IPS-20b (cell line): ENCODE measurements at regions not wholly inside any gene's neighbourhood (a gene's known extent, or its start where the extent isn't known, plus 50 kb on each side); places are given as distances from the start of the nearest gene placed in this dataset.

Experiments
- H3K27ac ChIP-seq: one replicate; pipeline ENCODE4 v1.5.1; 2013; ENCODE audit warnings: low read length
- H3K27me3 ChIP-seq: 2 replicates; pipeline ENCODE4 v1.6.1; 2013; ENCODE audit warnings: mild to moderate bottlenecking, low read length, inconsistent platforms; ENCODE audit not compliant: insufficient read depth
- H3K36me3 ChIP-seq: 2 replicates; pipeline ENCODE4 v1.6.1; 2013; ENCODE audit warnings: low read depth, mild to moderate bottlenecking, inconsistent platforms, low read length, moderate library complexity; ENCODE audit not compliant: insufficient read depth
- H3K4me1 ChIP-seq: 2 replicates; pipeline ENCODE4 v1.6.1; 2013; ENCODE audit warnings: mild to moderate bottlenecking, control low read depth, inconsistent platforms, low read length, moderate library complexity; ENCODE audit not compliant: insufficient read depth
- H3K4me3 ChIP-seq: 2 replicates; pipeline ENCODE4 v1.5.1; 2013; ENCODE audit warnings: mild to moderate bottlenecking, low read length, inconsistent platforms
- H3K9ac ChIP-seq: 2 replicates; pipeline ENCODE4 v1.6.1; 2013; ENCODE audit warnings: low read depth, mild to moderate bottlenecking, inconsistent platforms, low read length, moderate library complexity
- H3K9me3 ChIP-seq: 2 replicates; pipeline ENCODE4 v1.6.1; 2013; ENCODE audit warnings: mild to moderate bottlenecking, low read depth, low read length, inconsistent platforms; ENCODE audit not compliant: insufficient read depth

GRCh38 chr2:217269701-217270484 lies 410.0 kb upstream of the TNP1 start:
- Histone ChIP-seq H3K9ac (no peak overlapping the region), H3K4me1 (peaks cover 12% of the 10 kb centered on the region), H3K27ac (no peak overlapping the region), H3K36me3 (no peaks in the 10 kb centered on the region), H3K4me3 (no peak overlapping the region; the same call in 1 of the 2 replicates), H3K27me3 (peaks cover 100% of the 10 kb centered on the region), H3K9me3 (peaks cover 18% of the 10 kb centered on the region)

- Histone ChIP-seq H3K27me3 (peaks cover 98% of the 10 kb centered on the region), H3K27ac (no peak overlapping the region), H3K36me3 (no peaks in the 10 kb centered on the region), H3K4me1 (peaks cover 12% of the 10 kb centered on the region), H3K9ac (no peak overlapping the region), H3K9me3 (peaks cover 18% of the 10 kb centered on the region), H3K4me3 (no peak overlapping the region)
Observed at GRCh38 chr2:217268978-217269377, 409.1 kb upstream of the TNP1 start.

- no peak overlapping the region for H3K4me3 ChIP-seq
- peaks cover 18% of the 10 kb centered on the region for H3K9me3 ChIP-seq
- no peaks in the 10 kb centered on the region for H3K36me3 ChIP-seq
- H3K27me3 ChIP-seq: peaks cover 98% of the 10 kb centered on the region
- H3K4me1 ChIP-seq: peaks cover 12% of the 10 kb centered on the region
- H3K9ac ChIP-seq: no peak overlapping the region
- H3K27ac ChIP-seq: no peak overlapping the region
Observed at GRCh38 chr2:217267758-217268157, 407.9 kb upstream of the TNP1 start.

GRCh38 chr2:217263756-217264155 lies 403.9 kb upstream of the TNP1 start:
- H3K27me3 ChIP-seq: peaks cover 89% of the 10 kb centered on the region
- no peak overlapping the region for H3K4me3 ChIP-seq

GRCh38 chr2:217262911-217263310 lies 403.0 kb upstream of the TNP1 start:
- Histone ChIP-seq H3K4me3 (no peak overlapping the region), H3K4me1 (no peaks in the 10 kb centered on the region; the same call in 1 of the 2 replicates), H3K9me3 (peaks cover 13% of the 10 kb centered on the region), H3K27ac (no peak overlapping the region), H3K36me3 (no peaks in the 10 kb centered on the region), H3K9ac (no peak overlapping the region), H3K27me3 (peaks cover 87% of the 10 kb centered on the region)

More at GRCh38 chr2:217263756-217264155, 403.9 kb upstream of the TNP1 start:
- H3K36me3 ChIP-seq: no peaks in the 10 kb centered on the region
- H3K9me3 ChIP-seq: peaks cover 18% of the 10 kb centered on the region
- no peak overlapping the region for H3K27ac ChIP-seq
- H3K9ac ChIP-seq: no peak overlapping the region
- H3K4me1 ChIP-seq: no peaks in the 10 kb centered on the region

GRCh38 chr2:217261452-217261851 lies 401.6 kb upstream of the TNP1 start:
- no peaks in the 10 kb centered on the region for H3K9me3 ChIP-seq
- H3K27me3 ChIP-seq: peaks cover 79% of the 10 kb centered on the region
- no peak overlapping the region for H3K27ac ChIP-seq
- no peak overlapping the region for H3K9ac ChIP-seq
- H3K36me3 ChIP-seq: no peaks in the 10 kb centered on the region
- H3K4me3 ChIP-seq: no peak overlapping the region
- H3K4me1 ChIP-seq: no peaks in the 10 kb centered on the region; the same call in 1 of the 2 replicates

GRCh38 chr2:217260441-217261115 lies 400.7 kb upstream of the TNP1 start:
- H3K27me3 ChIP-seq: peaks cover 70% of the 10 kb centered on the region
- no peak overlapping the region for H3K4me3 ChIP-seq
- no peak overlapping the region for H3K27ac ChIP-seq
- no peak overlapping the region for H3K9ac ChIP-seq
- no peaks in the 10 kb centered on the region for H3K36me3 ChIP-seq
- H3K4me1 ChIP-seq: no peaks in the 10 kb centered on the region; the same call in 1 of the 2 replicates
- H3K9me3 ChIP-seq: no peaks in the 10 kb centered on the region

- H3K4me3 ChIP-seq: no peak overlapping the region
- no peaks in the 10 kb centered on the region for H3K36me3 ChIP-seq
- no peak overlapping the region for H3K27ac ChIP-seq
- H3K9ac ChIP-seq: no peak overlapping the region
- H3K27me3 ChIP-seq: peaks cover 48% of the 10 kb centered on the region
- H3K9me3 ChIP-seq: no peaks in the 10 kb centered on the region
- H3K4me1 ChIP-seq: no peaks in the 10 kb centered on the region; the same call in 1 of the 2 replicates
Observed at GRCh38 chr2:217258170-217258569, 398.3 kb upstream of the TNP1 start.

GRCh38 chr2:217256251-217256650 lies 396.4 kb upstream of the TNP1 start:
- H3K36me3 ChIP-seq: no peaks in the 10 kb centered on the region
- no peak overlapping the region for H3K9ac ChIP-seq
- H3K27ac ChIP-seq: no peak overlapping the region
- H3K4me3 ChIP-seq: no peak overlapping the region
- no peaks in the 10 kb centered on the region; the same call in 1 of the 2 replicates for H3K4me1 ChIP-seq
- no peaks in the 10 kb centered on the region for H3K9me3 ChIP-seq
- H3K27me3 ChIP-seq: peaks cover 29% of the 10 kb centered on the region

GRCh38 chr2:217254111-217254510 lies 394.2 kb upstream of the TNP1 start:
- Histone ChIP-seq H3K4me1 (no peaks in the 10 kb centered on the region; the same call in 1 of the 2 replicates), H3K4me3 (no peak overlapping the region), H3K27ac (no peak overlapping the region), H3K36me3 (no peaks in the 10 kb centered on the region), H3K27me3 (0 out of 2 replicates have a peak, but pooled peaks cover 13% of the 10 kb centered on the region), H3K9ac (no peak overlapping the region), H3K9me3 (no peaks in the 10 kb centered on the region)

GRCh38 chr2:217252181-217252580 lies 392.3 kb upstream of the TNP1 start:
- Histone ChIP-seq H3K27me3 (no peaks in the 10 kb centered on the region), H3K4me3 (no peak overlapping the region), H3K36me3 (no peaks in the 10 kb centered on the region), H3K9me3 (no peaks in the 10 kb centered on the region), H3K4me1 (no peaks in the 10 kb centered on the region), H3K27ac (no peak overlapping the region), H3K9ac (no peak overlapping the region)
